NCI-H2107 treated with DMSO at 0.1 percent for 48 hours (cell line): ENCODE measurements at regions not wholly inside any gene's neighbourhood (a gene's known extent, or its start where the extent isn't known, plus 50 kb on each side); places are given as distances from the start of the nearest gene placed in this dataset.
"Not testable (repeated sequence)": the region's sequence is repeated elsewhere in the genome, so short reads cannot be mapped to it uniquely, and the experiment has no call there.

ENCODE experiments used
- DNase-seq: peaks from one replicate; lab custom pipeline; 2025; ENCODE audit not compliant: unreplicated experiment; lab: John Stamatoyannopoulos, UW

GRCh38 chr12:111274777-111275176 lies 94.1 kb downstream of the PHETA1 start:
- DNase-seq = no peak

DNA sequence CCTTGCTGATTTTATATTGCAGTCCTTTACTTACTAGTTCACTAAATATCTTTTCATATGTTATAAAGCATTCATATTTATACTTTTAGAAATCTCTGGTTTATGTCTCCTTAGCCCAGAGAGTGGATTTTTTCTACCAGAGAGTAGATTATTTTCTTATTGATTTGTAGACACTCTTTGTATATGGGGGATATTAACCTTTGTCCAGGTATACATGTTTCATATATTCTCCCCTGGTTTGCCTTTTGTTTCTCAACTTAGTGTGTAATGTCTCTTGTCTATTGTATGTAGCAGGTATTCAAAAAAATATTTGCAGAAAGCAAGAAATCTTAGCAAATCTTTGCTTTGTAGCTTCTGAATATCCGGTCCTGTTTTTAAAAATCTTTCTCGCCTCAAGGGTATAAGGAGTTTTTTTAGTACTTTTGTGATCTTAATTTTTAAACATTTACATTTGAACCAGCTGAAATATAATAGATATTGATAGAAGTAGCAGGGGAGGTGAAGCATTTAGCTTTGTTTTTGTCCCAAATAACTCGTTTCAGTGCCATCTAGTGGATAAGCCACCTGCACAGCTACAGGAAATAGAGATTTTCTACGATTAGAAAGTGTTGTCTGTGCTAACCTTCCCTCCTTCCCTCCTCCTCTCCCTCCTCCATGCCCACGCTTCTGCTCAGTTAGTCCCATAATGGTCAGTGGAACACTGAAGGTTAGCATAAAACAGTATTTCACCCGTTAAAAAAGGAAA lies 97.0 kb downstream of the PHETA1 start:
- DNase-seq = no peak

DNA sequence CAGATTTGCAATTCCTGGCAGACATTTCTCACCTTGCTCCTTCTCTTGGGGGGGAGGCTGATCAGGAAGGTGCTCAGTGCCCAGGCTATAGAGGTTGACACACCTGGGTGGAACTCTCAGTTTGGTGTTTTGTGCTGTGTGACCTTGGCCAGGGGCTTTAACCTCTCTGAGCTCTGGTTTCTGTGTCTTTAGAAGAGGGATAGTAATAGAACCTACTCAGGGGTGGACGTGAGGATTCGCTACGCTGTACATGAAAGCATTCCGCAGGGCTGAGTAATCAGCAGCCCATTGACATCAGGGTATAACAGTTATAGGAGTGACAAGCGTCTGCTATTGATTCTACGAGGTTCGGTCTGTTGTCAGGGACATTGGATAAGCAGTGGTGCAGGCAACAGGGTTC lies 98.1 kb downstream of the PHETA1 start:
- DNase-seq = no peak

DNA sequence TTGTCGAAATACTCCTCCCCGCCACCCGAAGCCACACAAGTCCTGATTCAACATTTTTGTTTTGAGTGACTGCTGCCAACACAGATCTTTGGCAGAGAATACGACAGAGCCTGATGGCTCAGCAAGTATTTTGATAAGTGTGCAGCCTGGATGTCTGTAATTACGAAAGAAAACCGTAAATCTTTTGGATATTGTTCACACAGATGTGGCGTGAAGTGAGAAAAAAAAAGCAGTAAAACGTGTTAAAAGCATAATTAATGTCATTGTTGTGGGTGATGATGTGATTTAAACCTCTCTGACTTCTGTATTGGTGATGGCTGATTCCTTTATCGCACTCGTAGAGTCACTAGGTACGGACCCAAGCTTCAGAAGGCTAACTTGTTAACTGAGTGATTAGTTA lies 98.7 kb downstream of the PHETA1 start:
- no peak for DNase-seq

GRCh38 chr12:111269718-111270117 lies 99.2 kb downstream of the PHETA1 start:
- DNase-seq = no peak

- no peak for DNase-seq
Measured at GRCh38 chr12:111268738-111269572, 99.9 kb downstream of the PHETA1 start.

GRCh38 chr12:111267144-111267543 lies 101.8 kb downstream of the PHETA1 start:
- DNase-seq = no peak

DNA sequence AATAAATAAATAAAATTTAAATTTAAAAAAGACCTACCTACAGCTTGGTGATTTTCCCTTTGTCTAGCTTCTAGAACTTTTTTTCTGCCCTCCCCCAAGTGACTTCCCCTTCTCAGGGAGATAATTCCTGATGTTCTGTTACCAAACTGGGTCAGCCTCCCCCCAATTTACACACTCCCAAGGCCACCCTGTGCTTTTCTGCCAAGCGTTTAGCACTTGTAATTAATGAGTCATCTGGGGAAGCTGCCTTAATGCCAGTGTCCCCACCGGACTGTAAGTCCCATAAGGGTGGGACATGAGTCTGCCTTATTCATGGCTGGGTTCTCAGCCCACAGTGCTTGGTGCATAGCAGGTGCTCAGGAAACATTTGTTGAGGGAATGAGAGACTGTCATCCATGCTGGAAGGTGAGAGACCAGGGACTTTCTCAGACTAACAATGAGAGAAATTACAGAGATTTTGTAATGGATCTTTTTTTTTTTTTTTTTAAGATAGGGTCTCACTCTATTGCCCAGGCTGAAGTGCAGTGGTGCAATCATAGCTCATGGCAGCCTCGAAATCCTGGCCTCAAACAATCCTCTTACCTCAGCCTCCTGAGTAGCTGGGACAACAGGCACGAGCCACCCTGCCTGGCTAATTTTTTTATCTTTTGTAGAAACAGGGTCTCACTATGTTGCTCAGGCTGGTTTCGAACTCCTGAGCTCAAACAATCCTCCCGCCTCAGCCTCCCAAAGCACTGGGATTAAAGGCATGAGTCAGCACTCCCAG lies 106.8 kb downstream of the PHETA1 start:
- DNase-seq = no peak

GRCh38 chr12:111260732-111261131 lies 108.2 kb downstream of the PHETA1 start:
- no peak for DNase-seq

DNA sequence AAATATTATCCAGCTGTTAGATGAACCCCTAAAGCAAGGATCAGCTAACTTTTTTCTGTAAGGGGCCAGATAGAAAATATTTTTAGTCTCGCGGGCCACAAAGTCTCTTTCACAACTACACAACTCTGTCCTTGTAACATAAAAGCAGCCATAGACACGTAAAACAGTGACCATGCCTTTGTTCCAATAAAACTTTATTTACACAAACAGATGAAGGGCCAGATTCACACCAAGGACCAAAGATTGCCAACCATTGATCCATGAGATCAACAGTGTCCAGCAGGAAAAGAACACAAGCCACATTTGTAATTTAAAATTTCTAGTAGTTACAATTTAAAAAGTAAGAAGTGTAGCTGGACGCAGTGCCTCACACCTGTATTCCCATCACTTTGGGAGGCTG lies 109.7 kb downstream of the PHETA1 start:
- no peak for DNase-seq

DNA sequence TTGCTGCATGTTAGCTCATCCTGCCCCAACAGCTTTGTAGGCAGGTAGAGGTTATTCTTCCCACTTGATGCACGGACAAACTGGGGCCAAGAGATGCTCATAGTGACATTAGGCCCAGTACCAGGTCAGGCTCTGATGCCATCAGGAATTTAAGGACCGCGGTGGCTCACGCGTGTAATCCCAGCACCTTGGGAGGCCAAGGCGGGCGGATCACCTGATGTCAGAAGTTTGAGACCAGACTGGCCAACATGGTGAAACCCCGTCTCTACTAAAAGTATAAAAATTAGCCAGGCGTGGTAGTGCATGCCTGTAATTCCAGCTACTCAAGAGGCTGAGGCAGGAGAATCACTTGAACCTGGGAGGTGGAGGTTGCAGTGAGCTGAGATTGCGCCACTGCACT lies 110.8 kb downstream of the PHETA1 start:
- DNase-seq = not testable (repeated sequence)

DNA sequence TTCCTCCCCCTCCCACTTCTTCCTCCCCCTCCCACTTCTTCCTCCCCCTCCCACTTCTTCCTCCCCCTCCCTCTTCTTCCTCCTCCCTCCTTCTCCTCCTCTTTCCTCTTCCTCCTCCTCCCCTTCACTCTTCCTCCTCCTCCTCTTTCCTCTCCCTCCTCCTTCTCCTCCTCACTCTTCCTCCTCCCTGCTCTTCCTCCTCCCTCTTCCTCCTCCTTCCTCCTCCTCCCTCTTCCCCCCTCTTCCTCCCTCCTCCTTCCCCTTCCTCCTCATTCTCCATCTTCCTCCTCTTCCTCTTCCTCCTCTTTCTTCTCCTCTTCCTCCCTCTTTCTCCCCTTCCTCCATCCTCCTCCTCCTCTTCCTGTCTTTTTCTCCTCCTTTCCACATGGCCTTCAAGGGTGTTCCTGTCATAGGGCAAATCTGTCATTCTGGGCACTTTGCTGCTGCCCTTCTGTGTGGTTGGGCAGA lies 111.4 kb downstream of the PHETA1 start:
- no peak for DNase-seq

DNA sequence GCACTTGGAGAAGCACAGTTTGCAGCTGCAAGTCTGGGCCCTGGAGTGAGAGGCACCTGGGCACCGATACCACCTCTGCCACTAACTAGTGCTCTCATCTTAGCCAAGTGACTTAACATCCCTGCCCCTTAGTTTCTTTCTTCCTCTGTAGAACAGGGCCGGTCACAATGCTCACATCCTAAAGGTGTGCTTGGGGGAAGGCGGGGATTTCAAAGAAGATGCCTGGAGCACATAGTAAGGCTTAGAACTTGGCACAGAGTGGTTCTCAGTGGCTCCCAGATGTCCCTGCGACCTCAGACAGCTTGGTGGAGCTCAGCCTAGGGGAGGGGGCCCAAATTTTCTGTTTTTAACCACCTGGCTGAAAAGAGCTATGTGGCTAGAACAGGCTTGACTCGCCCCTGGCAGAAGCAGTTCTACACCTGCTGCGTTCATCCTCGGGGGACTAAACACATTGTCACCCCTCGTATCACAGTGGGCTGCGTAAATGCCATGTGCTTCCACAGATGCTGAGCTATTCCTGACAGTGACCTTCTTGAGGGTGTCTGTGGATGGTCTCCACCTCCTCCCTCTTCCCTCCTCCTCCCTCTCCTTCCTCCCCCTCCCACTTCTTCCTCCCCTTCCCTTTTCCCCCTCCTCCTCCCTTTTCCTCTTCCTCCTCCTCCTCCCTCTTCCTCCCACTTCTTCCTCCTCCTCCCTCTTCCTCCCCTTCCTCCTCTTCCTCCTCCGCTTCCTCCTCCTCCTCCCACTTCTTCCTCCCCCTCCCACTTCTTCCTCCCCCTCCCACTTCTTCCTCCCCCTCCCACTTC lies 112.1 kb downstream of the PHETA1 start:
- no peak for DNase-seq

DNA sequence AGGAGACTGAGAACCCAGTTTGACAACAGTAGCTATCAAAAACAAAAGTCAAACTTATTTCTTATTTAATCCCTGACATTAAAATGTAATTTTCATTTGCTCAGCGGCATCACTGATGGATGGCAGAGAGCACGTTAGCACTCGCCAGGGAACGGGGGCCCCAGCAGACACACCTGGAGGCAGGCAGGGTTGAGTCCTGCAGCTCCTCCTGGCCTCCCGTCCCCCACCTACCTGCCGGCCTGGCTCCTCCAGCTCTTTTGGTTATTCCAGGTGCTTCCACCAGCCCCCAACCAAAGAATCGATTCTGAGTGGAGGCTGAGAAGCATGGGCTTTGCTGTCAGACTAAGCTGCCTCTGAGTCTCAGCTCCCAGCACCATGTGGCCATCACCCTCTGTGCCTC lies 113.6 kb downstream of the PHETA1 start:
- DNase-seq = no peak

DNA sequence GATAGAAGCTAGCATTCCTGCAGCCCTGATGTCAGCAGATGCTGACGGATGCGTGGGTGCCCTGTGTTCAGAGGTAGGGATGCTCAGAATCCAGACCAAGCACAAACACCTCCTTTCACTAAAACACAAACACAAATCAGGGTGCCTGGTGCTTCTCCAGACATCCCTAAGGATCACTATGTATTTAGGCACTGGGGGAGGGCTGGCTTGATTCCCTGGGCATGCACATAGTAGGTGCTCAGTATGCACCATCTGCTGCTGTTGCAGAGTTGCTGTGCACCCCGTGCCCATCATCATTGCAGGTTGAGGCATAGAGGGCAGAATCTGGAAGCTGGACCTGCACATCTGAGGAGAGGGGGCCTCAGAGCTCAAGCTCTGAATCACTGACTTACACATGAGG lies 114.8 kb downstream of the PHETA1 start:
- no peak for DNase-seq

GRCh38 chr12:111253213-111253612 lies 115.7 kb downstream of the PHETA1 start:
- DNase-seq = no peak

GRCh38 chr12:111251787-111252186 lies 117.1 kb downstream of the PHETA1 start:
- no peak for DNase-seq

- DNase-seq = no peak
Measured at GRCh38 chr12:111251058-111251730, 117.7 kb downstream of the PHETA1 start.

DNA sequence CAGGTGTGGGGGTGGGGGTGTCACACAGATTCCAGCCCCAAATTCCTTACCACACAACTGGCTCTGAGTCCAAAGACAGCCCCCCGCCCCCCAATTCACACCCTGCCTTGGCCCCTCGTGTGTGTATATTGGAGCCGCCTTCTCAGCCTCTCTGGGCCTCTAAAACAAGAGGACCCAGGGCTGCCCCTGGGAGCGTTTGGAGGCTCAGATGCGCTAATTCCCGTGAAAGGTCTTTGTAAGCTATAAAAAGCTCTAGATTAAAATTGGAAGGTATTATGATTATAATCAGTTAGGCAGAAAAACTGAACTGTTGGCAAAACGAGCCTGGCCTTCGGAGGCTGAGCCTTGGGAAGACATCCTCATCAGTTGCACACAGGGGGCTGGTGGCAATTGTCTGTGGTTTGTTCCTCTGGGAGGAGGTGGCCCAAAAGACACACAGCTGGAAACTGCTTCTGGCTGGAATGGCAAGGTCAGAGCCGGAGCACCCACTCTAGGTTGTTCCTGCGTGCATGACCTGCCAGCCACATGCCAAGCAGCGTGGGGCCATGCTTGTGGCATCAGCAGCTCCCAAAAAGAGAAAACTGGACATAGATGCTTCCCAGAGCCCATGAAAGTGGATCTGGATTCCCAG lies 118.5 kb downstream of the PHETA1 start:
- DNase-seq = no peak

GRCh38 chr12:111249757-111250156 lies 119.1 kb downstream of the PHETA1 start:
- no peak for DNase-seq
